HepG2 (cell line): ENCODE measurements at regions not wholly inside any gene's neighbourhood (a gene's known extent, or its start where the extent isn't known, plus 50 kb on each side); places are given as distances from the start of the nearest gene placed in this dataset.

Experiments used
- FIP1L1 ChIP-seq: fragments of 200-400 bp; formaldehyde crosslinking; IDR thresholded peaks from 2 replicates; pipeline ENCODE4 v1.6.1; 2018; ENCODE audit warnings: low read depth, mild to moderate bottlenecking, low read length, moderate library complexity, borderline replicate concordance; ENCODE audit not compliant: insufficient read depth
- GMEB1 ChIP-seq: sonication (generic); formaldehyde crosslinking; IDR thresholded peaks from 2 replicates; pipeline ENCODE4 v1.5.1; 2020; ENCODE audit warnings: missing genetic modification reagents, mild to moderate bottlenecking, borderline replicate concordance
- MLLT10 ChIP-seq: sonication (generic); formaldehyde crosslinking; IDR thresholded peaks from 2 replicates; pipeline ENCODE4 v1.4.0; 2020; ENCODE audit warnings: missing genetic modification reagents
- USF2 ChIP-seq, 2 experiments: sonication (generic) in 1 of 2; formaldehyde crosslinking in 1 of 2; IDR thresholded peaks; 2 replicates each; pipeline versions ENCODE4 v1.5.1 to v1.6.1; 2011 to 2020; ENCODE audit warnings: borderline replicate concordance in 1 of 2, low read depth in 1 of 2, low read length in 1 of 2, mild to moderate bottlenecking in 1 of 2, missing genetic modification reagents in 1 of 2, moderate library complexity in 1 of 2

GRCh38 chr11:95499516-95500135, 268.6 kb upstream of the SESN3 start:
- TF ChIP-seq USF2 (IDR thresholded peaks at IDR 0.05; ENCODE audit: low read depth, low read length) (no peak), USF2 (CRISPR knock-in tag; IDR thresholded peaks at IDR 0.05; ENCODE audit: borderline replicate concordance) (no peak), GMEB1 (CRISPR knock-in tag) (no peak), FIP1L1 (no peak), MLLT10 (CRISPR knock-in tag) (no peak)
